Loucy (cell line): ENCODE measurements at regions not wholly inside any gene's neighbourhood (a gene's known extent, or its start where the extent isn't known, plus 50 kb on each side); places are given as distances from the start of the nearest gene placed in this dataset.

Experiments
- H2AFZ ChIP-seq: fragments of 200-600 bp; sonication (generic); 2 replicates; pipeline ENCODE4 v1.6.0; 2016; ENCODE audit warnings: antibody characterized with exemption, mild to moderate bottlenecking, low read length, moderate library complexity
- H3F3A ChIP-seq: fragments of 200-600 bp; 2 replicates; pipeline ENCODE4 v1.6.0; 2016; ENCODE audit warnings: antibody characterized with exemption, low read depth, mild to moderate bottlenecking
- H3K27me3 ChIP-seq: fragments of 200-600 bp; sonication (generic); 2 replicates; pipeline ENCODE4 v1.6.1; 2014; ENCODE audit warnings: low read length, mild to moderate bottlenecking; ENCODE audit not compliant: insufficient read depth, poor library complexity, severe bottlenecking
- H3K36me3 ChIP-seq: fragments of 200-600 bp; sonication (generic); 2 replicates; pipeline ENCODE4 v1.6.1; 2016; ENCODE audit warnings: low read length; ENCODE audit not compliant: insufficient read depth
- H3K4me1 ChIP-seq: fragments of 200-600 bp; sonication (generic); 2 replicates; pipeline ENCODE4 v1.5.1; 2014; ENCODE audit warnings: low read length, mild to moderate bottlenecking; ENCODE audit not compliant: insufficient read depth, poor library complexity, severe bottlenecking
- H3K4me2 ChIP-seq: fragments of 200-600 bp; sonication (generic); 2 replicates; pipeline ENCODE4 v1.6.0; 2014; ENCODE audit warnings: antibody characterized with exemption, low read length, low read depth, mild to moderate bottlenecking; ENCODE audit not compliant: poor library complexity, severe bottlenecking
- H3K4me3 ChIP-seq: fragments of 200-600 bp; sonication (generic); 2 replicates; pipeline ENCODE4 v1.5.1; 2014; ENCODE audit warnings: low read length, mild to moderate bottlenecking, mixed read lengths; ENCODE audit not compliant: poor library complexity, severe bottlenecking
- H3K79me2 ChIP-seq: fragments of 200-600 bp; sonication (generic); 2 replicates; pipeline ENCODE4 v1.6.1; 2014; ENCODE audit warnings: low read length; ENCODE audit not compliant: insufficient read depth
- H3K9ac ChIP-seq: fragments of 200-600 bp; sonication (generic); 2 replicates; pipeline ENCODE4 v1.6.0; 2014; ENCODE audit warnings: mild to moderate bottlenecking, low read depth, low read length, moderate library complexity; ENCODE audit not compliant: poor library complexity, severe bottlenecking
- H3K9me2 ChIP-seq: fragments of 200-600 bp; sonication (generic); replicated peaks from 2 replicates; pipeline ENCODE4 v1.6.1; 2016; ENCODE audit warnings: low read depth, low read length, mixed read lengths
- H3K9me3 ChIP-seq: fragments of 200-600 bp; sonication (generic); 2 replicates; pipeline ENCODE4 v1.6.1; 2014; ENCODE audit warnings: mild to moderate bottlenecking, antibody characterized with exemption, low read length, low read depth; ENCODE audit not compliant: insufficient read depth
- H4K20me1 ChIP-seq: fragments of 200-600 bp; sonication (generic); 2 replicates; pipeline ENCODE4 v1.6.0; 2014; ENCODE audit warnings: antibody characterized with exemption, low read length, mild to moderate bottlenecking; ENCODE audit not compliant: insufficient read depth, poor library complexity, severe bottlenecking
- EZH2phosphoT487 ChIP-seq: fragments of 200-600 bp; IDR thresholded peaks from 2 replicates; pipeline ENCODE4 v1.6.1; 2018; ENCODE audit warnings: antibody characterized with exemption, mild to moderate bottlenecking, moderate library complexity, borderline replicate concordance
- TF ChIP-seq, protein P1 (sequence below): fragments of 200-600 bp; sonication (generic); conservative IDR thresholded peaks from 2 replicates; pipeline ENCODE4 v1.5.1; 2014; ENCODE audit warnings: mild to moderate bottlenecking, antibody characterized with exemption, low read length

GRCh38 chr9:13832446-13832845, 481.5 kb downstream of the NFIB start:
- Histone ChIP-seq H3K9me2 (no peaks in the 10 kb centered on the region), H3K36me3 (no peaks in the 10 kb centered on the region), H3F3A (no peaks in the 10 kb centered on the region), H3K9me3 (no peaks in the 10 kb centered on the region; the same call in 1 of the 2 replicates), H3K4me1 (no peaks in the 10 kb centered on the region), H3K79me2 (no peaks in the 10 kb centered on the region), H4K20me1 (no peaks in the 10 kb centered on the region), H3K27me3 (no peaks in the 10 kb centered on the region), H3K4me3 (no peak overlapping the region), H2AFZ (no peak overlapping the region), H3K9ac (no peak overlapping the region), H3K4me2 (no peak overlapping the region)
- no peak for TF ChIP-seq EZH2phosphoT487
- TF ChIP-seq, protein P1, sequence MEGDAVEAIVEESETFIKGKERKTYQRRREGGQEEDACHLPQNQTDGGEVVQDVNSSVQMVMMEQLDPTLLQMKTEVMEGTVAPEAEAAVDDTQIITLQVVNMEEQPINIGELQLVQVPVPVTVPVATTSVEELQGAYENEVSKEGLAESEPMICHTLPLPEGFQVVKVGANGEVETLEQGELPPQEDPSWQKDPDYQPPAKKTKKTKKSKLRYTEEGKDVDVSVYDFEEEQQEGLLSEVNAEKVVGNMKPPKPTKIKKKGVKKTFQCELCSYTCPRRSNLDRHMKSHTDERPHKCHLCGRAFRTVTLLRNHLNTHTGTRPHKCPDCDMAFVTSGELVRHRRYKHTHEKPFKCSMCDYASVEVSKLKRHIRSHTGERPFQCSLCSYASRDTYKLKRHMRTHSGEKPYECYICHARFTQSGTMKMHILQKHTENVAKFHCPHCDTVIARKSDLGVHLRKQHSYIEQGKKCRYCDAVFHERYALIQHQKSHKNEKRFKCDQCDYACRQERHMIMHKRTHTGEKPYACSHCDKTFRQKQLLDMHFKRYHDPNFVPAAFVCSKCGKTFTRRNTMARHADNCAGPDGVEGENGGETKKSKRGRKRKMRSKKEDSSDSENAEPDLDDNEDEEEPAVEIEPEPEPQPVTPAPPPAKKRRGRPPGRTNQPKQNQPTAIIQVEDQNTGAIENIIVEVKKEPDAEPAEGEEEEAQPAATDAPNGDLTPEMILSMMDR, result no peak

DNA sequence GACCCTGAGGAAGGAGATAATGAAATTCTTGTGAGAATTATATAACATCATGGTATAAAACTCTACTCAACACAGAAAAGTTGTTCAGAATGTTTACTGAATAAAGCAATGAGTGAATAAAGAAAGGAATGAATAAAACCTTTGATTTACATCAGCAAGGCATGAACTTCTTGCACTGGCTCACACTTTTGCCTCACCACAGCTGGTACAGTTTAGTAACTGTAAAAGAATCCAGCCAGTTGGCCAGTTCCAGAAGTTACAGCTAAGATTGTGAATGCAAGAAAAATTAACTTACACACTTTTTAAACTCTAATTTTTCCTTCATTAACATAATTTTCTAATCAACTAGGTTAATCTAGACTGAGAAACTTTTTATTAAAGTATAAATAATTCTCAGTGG, 490.9 kb downstream of the NFIB start:
- no peak overlapping the region for H2AFZ ChIP-seq
- no peaks in the 10 kb centered on the region for H3K9me3 ChIP-seq
- H3F3A ChIP-seq, result no peaks in the 10 kb centered on the region
- no peaks in the 10 kb centered on the region for H4K20me1 ChIP-seq
- H3K36me3 ChIP-seq, result no peaks in the 10 kb centered on the region
- TF ChIP-seq EZH2phosphoT487, result no peak
- TF ChIP-seq, protein P1, result no peak
- no peak overlapping the region for H3K4me2 ChIP-seq
- no peak overlapping the region for H3K4me3 ChIP-seq
- no peaks in the 10 kb centered on the region for H3K9me2 ChIP-seq
- H3K27me3 ChIP-seq, result no peaks in the 10 kb centered on the region
- H3K79me2 ChIP-seq, result no peaks in the 10 kb centered on the region
- H3K4me1 ChIP-seq, result no peaks in the 10 kb centered on the region
- no peak overlapping the region for H3K9ac ChIP-seq

DNA sequence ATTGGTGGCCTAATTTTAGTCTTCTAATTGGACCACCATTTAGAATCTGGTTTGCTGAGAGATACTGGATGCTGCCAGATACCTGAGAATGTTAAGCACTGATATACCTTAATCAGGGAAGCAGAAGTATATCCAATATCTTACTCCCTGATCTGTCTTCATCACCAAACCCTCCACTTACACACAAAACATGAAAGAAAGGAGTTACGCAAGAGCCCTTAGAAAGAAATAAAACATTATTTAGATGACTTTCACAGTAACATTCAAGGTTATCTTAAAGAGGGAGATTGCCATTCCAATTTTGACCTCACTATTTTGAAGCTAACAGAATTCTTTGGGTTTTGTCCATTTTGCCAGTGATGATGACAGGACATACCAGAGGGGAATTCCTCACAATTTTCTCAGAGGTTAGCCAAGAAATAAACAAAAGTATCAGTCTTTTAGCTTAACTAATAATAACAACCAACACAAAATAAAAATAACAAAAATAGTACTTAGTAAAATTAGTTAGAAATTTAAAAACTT, 496.1 kb downstream of the NFIB start:
- Histone ChIP-seq H3K4me3 (no peak overlapping the region), H3K79me2 (no peaks in the 10 kb centered on the region), H3K9ac (no peak overlapping the region), H3K27me3 (no peaks in the 10 kb centered on the region), H3F3A (no peaks in the 10 kb centered on the region), H3K4me1 (no peaks in the 10 kb centered on the region), H3K9me3 (no peaks in the 10 kb centered on the region), H4K20me1 (no peaks in the 10 kb centered on the region), H2AFZ (no peak overlapping the region), H3K9me2 (no peaks in the 10 kb centered on the region), H3K4me2 (no peak overlapping the region), H3K36me3 (no peaks in the 10 kb centered on the region)
- TF ChIP-seq EZH2phosphoT487, result no peak
- TF ChIP-seq, protein P1, result no peak
